ENCODE measurements at regions not wholly inside any gene's neighbourhood (a gene's known extent, or its start where the extent isn't known, plus 50 kb on each side); places are given as distances from the start of the nearest gene placed in this dataset.

GRCh38 chr18:25630682-25631081 is 278.7 kb upstream of the ZNF521 start:
- ChIA-PET CTCF (no interaction called here), POLR2A (ENCODE audit: low non-redundant PET) (no interaction called here)
- H3K27ac ChIP-seq, result no peak overlapping the region
- TF ChIP-seq CTCF (conservative IDR thresholded peaks at IDR 0.05; ENCODE audit: low read depth), result no peak
- no peak for DNase-seq (ENCODE audit: low spot score)

- POLR2A ChIA-PET (ENCODE audit: low non-redundant PET), result no interaction called here
- TF ChIP-seq CTCF (conservative IDR thresholded peaks at IDR 0.05; ENCODE audit: low read depth), result no peak
- DNase-seq (ENCODE audit: low spot score), result no peak
- no peak overlapping the region for H3K27ac ChIP-seq
- CTCF ChIA-PET, result no interaction called here
These were observed 269.7 kb upstream of the ZNF521 start for GRCh38 chr18:25621682-25622081.

- ChIA-PET CTCF (no interaction called here), POLR2A (ENCODE audit: low non-redundant PET) (no interaction called here)
- DNase-seq (ENCODE audit: low spot score), result no peak
- TF ChIP-seq CTCF (conservative IDR thresholded peaks at IDR 0.05; ENCODE audit: low read depth), result no peak
- no peak overlapping the region for H3K27ac ChIP-seq
These were observed 269.2 kb upstream of the ZNF521 start for GRCh38 chr18:25621144-25621543.

GRCh38 chr18:25614168-25614567 is 262.2 kb upstream of the ZNF521 start:
- TF ChIP-seq CTCF (conservative IDR thresholded peaks at IDR 0.05; ENCODE audit: low read depth), result no peak
- no peak for DNase-seq (ENCODE audit: low spot score)
- ChIA-PET CTCF (no interaction called here), POLR2A (ENCODE audit: low non-redundant PET) (no interaction called here)
- no peak overlapping the region for H3K27ac ChIP-seq

GRCh38 chr18:25612466-25612865 is 260.5 kb upstream of the ZNF521 start:
- no peak overlapping the region for H3K27ac ChIP-seq
- POLR2A ChIA-PET (ENCODE audit: low non-redundant PET), result no interaction called here
- CTCF ChIA-PET, result no interaction called here
- DNase-seq (ENCODE audit: low spot score), result no peak
- no peak for TF ChIP-seq CTCF (conservative IDR thresholded peaks at IDR 0.05; ENCODE audit: low read depth)

- DNase-seq (ENCODE audit: low spot score), result no peak
- no peak overlapping the region for H3K27ac ChIP-seq
- ChIA-PET CTCF (no interaction called here), POLR2A (ENCODE audit: low non-redundant PET) (no interaction called here)
- TF ChIP-seq CTCF (conservative IDR thresholded peaks at IDR 0.05; ENCODE audit: low read depth), result no peak
These were observed 256.1 kb upstream of the ZNF521 start for GRCh38 chr18:25608091-25608490.

Data from RWPE1 (cell line).